Mesodermal cell (in vitro differentiated cells): ENCODE measurements at regions not wholly inside any gene's neighbourhood (a gene's known extent, or its start where the extent isn't known, plus 50 kb on each side); places are given as distances from the start of the nearest gene placed in this dataset.

Experiments used
- H3K27ac ChIP-seq: 2 replicates; pipeline ENCODE4 v1.7.0; 2013; ENCODE audit warnings: mild to moderate bottlenecking, low read depth, low read length, moderate library complexity; ENCODE audit not compliant: severe bottlenecking
- H3K36me3 ChIP-seq: 2 replicates; pipeline ENCODE4 v1.7.1; 2013; ENCODE audit warnings: mild to moderate bottlenecking, low read length, moderate library complexity; ENCODE audit not compliant: control insufficient read depth, insufficient read depth
- H3K4me1 ChIP-seq: one replicate; pipeline ENCODE4 v1.7.1; 2013; ENCODE audit warnings: mild to moderate bottlenecking, low read length; ENCODE audit not compliant: insufficient read depth, control insufficient read depth, poor library complexity, severe bottlenecking
- H3K4me3 ChIP-seq: 2 replicates; pipeline ENCODE4 v1.7.0; 2013; ENCODE audit warnings: low read length, control low read depth, mild to moderate bottlenecking; ENCODE audit not compliant: insufficient read depth, poor library complexity, severe bottlenecking; ENCODE audit errors: extremely low read depth
- H3K9me3 ChIP-seq: 2 replicates; pipeline ENCODE4 v1.7.1; 2013; ENCODE audit warnings: mild to moderate bottlenecking, low read length, moderate library complexity; ENCODE audit not compliant: control insufficient read depth
- WGBS, 2 experiments: methylation state at CpG; one replicate each; pipeline ENCODE4 v1.1.5; 2013; ENCODE audit warnings: missing lambda C conversion rate in 2 of 2; ENCODE audit not compliant: insufficient coverage in 2 of 2; 5-methylcytosine and 5-hydroxymethylcytosine counted together

GRCh38 chr1:185404907-185405568, 88.0 kb upstream of the IVNS1ABP start:
- Histone ChIP-seq H3K36me3 (no peaks in the 10 kb centered on the region), H3K4me3 (no peak overlapping the region), H3K9me3 (no peaks in the 10 kb centered on the region), H3K27ac (no peak overlapping the region), H3K4me1 (no peaks in the 10 kb centered on the region)
- 89 to 93% methylated on average over 5 of the region's 6 CpGs for WGBS, 2 experiments

- Histone ChIP-seq H3K9me3 (no peaks in the 10 kb centered on the region), H3K4me3 (no peak overlapping the region), H3K27ac (no peak overlapping the region), H3K36me3 (no peaks in the 10 kb centered on the region), H3K4me1 (peaks cover 2% of the 10 kb centered on the region)
- WGBS, 2 experiments, result 87 to 96% methylated on average over 6 to 7 of the region's 12 CpGs
Measured at GRCh38 chr1:185404291-185404690, 87.2 kb upstream of the IVNS1ABP start.

GRCh38 chr1:185402930-185403329, 85.9 kb upstream of the IVNS1ABP start:
- Histone ChIP-seq H3K4me3 (no peak overlapping the region), H3K27ac (no peak overlapping the region), H3K36me3 (no peaks in the 10 kb centered on the region), H3K9me3 (no peaks in the 10 kb centered on the region), H3K4me1 (peaks cover 4% of the 10 kb centered on the region)
- 83 to 89% methylated on average over 3 of the region's 3 CpGs for WGBS, 2 experiments

GRCh38 chr1:185401019-185401418, 84.0 kb upstream of the IVNS1ABP start:
- no peak overlapping the region for H3K4me3 ChIP-seq
- H3K27ac ChIP-seq, result peak overlapping the region; percentile 62
- H3K36me3 ChIP-seq, result no peaks in the 10 kb centered on the region
- H3K4me1 ChIP-seq, result peaks cover 4% of the 10 kb centered on the region
- 33% methylated on average over 2 to 3 of the region's 3 CpGs for WGBS, 2 experiments
- H3K9me3 ChIP-seq, result no peaks in the 10 kb centered on the region

GRCh38 chr1:185400052-185400451, 83.0 kb upstream of the IVNS1ABP start:
- Histone ChIP-seq H3K9me3 (no peaks in the 10 kb centered on the region), H3K36me3 (no peaks in the 10 kb centered on the region), H3K4me3 (no peak overlapping the region), H3K27ac (no peak overlapping the region), H3K4me1 (peaks cover 4% of the 10 kb centered on the region)
- 100% methylated on average over 1 of the region's 1 CpG; no CpG with 5 or more reads in 1 of the 2 experiments for WGBS, 2 experiments

GRCh38 chr1:185398599-185398998, 81.6 kb upstream of the IVNS1ABP start:
- Histone ChIP-seq H3K36me3 (no peaks in the 10 kb centered on the region), H3K4me1 (peaks cover 4% of the 10 kb centered on the region), H3K4me3 (no peak overlapping the region), H3K27ac (no peak overlapping the region), H3K9me3 (no peaks in the 10 kb centered on the region)

GRCh38 chr1:185398022-185398421, 81.0 kb upstream of the IVNS1ABP start:
- peaks cover 4% of the 10 kb centered on the region for H3K4me1 ChIP-seq
- H3K4me3 ChIP-seq, result no peak overlapping the region
- no peaks in the 10 kb centered on the region for H3K36me3 ChIP-seq
- H3K9me3 ChIP-seq, result no peaks in the 10 kb centered on the region
- WGBS, 2 experiments, result no CpG with 5 or more reads among the region's 2 CpGs
- H3K27ac ChIP-seq, result no peak overlapping the region

- Histone ChIP-seq H3K4me1 (peaks cover 4% of the 10 kb centered on the region), H3K36me3 (no peaks in the 10 kb centered on the region), H3K4me3 (no peak overlapping the region), H3K9me3 (no peaks in the 10 kb centered on the region), H3K27ac (no peak overlapping the region)
- WGBS, 2 experiments, result no CpG with 5 or more reads among the region's 4 CpGs
Measured at GRCh38 chr1:185397183-185397582, 80.1 kb upstream of the IVNS1ABP start.

- no peak overlapping the region for H3K4me3 ChIP-seq
- no CpG with 5 or more reads among the region's 2 CpGs for WGBS, 2 experiments
- no peaks in the 10 kb centered on the region for H3K36me3 ChIP-seq
- H3K9me3 ChIP-seq, result no peaks in the 10 kb centered on the region
- peaks cover 4% of the 10 kb centered on the region for H3K4me1 ChIP-seq
- H3K27ac ChIP-seq, result no peak overlapping the region
Measured at GRCh38 chr1:185396126-185396525, 79.1 kb upstream of the IVNS1ABP start.

- Histone ChIP-seq H3K9me3 (no peaks in the 10 kb centered on the region), H3K4me3 (no peak overlapping the region), H3K36me3 (no peaks in the 10 kb centered on the region), H3K27ac (no peak overlapping the region), H3K4me1 (no peaks in the 10 kb centered on the region)
- 100% methylated on average over 1 to 2 of the region's 2 CpGs for WGBS, 2 experiments
Measured at GRCh38 chr1:185393815-185394214, 76.8 kb upstream of the IVNS1ABP start.

- no peaks in the 10 kb centered on the region for H3K4me1 ChIP-seq
- no peak overlapping the region for H3K27ac ChIP-seq
- no peaks in the 10 kb centered on the region for H3K36me3 ChIP-seq
- no CpG with 5 or more reads among the region's 4 CpGs for WGBS, 2 experiments
- no peaks in the 10 kb centered on the region for H3K9me3 ChIP-seq
- no peak overlapping the region for H3K4me3 ChIP-seq
Measured at GRCh38 chr1:185393205-185393604, 76.2 kb upstream of the IVNS1ABP start.
